GM18511 (cell line): ENCODE measurements at regions not wholly inside any gene's neighbourhood (a gene's known extent, or its start where the extent isn't known, plus 50 kb on each side); places are given as distances from the start of the nearest gene placed in this dataset.
"Not testable (repeated sequence)": the region's sequence is repeated elsewhere in the genome, so short reads cannot be mapped to it uniquely, and the experiment has no call there.

Experiments used
- ATAC-seq: cut with Tn5 transposase; IDR thresholded peaks from one replicate; pipeline ENCODE4 v1.9.1; 2021; ENCODE audit warnings: mild to moderate bottlenecking, moderate library complexity; ENCODE audit not compliant: unreplicated experiment

DNA sequence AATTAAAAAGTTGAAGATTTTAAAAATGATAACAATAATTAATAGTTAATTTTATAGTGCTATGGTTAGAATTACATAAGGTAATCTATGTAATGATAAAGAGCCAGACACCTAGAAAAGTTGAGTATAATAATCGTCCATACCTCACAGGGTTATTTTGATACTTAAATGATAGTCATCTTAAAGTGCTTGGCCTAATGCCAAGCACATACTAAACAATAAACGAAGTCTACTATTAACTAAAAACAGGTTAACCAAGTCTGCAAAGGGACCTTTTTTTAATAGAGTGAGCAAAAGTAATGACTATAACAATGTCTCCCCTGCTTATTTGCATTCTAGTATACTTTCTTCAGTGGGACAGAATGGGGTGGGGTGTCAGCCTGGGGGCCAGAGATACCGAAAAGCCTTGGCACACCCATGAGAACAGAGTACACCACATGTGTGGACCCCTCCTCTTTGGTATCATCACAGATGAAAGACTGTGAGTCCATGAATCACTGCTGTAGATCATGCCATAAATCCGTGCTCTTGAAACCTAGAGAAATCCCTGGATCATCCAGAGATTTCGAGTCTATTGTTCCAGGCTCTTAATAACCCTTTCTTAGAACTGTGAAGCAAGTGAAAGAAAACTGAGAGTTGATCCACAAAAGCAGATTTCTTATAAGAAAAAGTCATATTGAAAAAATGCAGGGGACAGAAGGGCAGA, 249.5 kb downstream of the PRELID2 start:
- ATAC-seq = no peak

DNA sequence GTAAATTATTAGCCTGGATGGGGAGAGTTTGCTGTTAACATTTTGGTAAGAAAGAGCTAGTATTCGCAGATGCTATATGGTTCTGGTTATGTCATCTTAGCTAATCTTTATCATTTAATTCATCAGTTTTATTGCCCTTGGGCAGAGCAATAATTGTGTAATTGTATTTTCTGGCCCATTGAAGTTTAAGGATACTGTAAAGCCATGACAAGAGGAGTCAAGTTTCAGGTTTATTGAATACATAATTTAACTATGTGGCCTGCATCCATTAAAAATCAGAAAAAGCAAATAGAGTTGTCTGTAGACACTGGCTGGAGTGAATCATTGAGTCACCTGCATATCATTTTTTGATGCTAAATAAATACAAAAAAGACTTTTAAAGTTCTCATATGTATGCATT, 255.8 kb downstream of the PRELID2 start:
- no peak for ATAC-seq

DNA sequence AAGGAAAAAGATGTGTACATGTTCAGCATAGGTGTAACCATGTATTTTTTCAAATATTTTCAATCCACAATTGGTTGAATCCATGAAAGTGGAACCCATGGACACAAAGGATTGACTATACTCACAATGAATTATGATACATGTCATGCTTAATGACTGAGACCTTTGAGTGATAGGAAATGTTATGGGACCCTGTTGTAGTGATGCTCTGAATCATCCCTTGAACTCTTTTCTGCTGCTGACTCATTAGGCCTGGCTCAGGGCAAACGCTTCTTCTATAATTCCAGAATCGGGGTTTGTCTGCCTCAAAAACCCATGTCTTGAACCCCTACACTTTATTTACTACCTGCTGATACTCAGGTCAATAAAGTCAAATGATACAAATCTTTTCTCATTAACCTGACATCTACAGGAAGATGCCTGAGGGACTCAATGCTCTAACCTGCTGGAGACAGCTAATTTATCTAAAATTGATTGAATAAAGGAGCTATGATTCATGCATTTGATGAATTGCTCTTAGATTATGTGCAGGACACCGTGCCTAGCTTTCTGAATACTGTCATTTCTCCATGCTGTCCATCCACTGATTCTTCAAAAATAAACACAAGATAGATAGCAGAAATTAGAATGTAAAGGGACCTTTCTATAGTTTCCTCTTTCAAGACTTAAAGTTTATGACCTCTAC, 260.1 kb downstream of the PRELID2 start:
- no peak for ATAC-seq

DNA sequence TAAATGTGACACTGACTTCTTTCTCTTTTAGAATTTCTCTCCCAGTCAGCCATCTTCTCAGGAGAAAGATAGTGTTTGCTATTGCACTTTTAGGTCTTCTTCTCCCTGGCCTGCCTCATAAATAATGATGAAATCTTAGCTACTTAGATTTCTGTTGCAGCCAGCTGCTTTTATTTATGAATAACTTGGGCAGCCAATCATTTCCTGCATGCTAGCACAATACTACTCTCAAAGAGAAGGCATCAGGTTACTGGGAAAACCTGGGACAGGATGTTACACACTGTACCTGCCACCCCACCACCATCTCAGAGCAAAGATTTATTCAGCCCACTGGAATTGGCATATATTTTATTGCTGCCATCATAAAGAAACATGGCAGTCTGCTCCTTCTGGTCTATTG, 266.6 kb downstream of the PRELID2 start:
- ATAC-seq = no peak

DNA sequence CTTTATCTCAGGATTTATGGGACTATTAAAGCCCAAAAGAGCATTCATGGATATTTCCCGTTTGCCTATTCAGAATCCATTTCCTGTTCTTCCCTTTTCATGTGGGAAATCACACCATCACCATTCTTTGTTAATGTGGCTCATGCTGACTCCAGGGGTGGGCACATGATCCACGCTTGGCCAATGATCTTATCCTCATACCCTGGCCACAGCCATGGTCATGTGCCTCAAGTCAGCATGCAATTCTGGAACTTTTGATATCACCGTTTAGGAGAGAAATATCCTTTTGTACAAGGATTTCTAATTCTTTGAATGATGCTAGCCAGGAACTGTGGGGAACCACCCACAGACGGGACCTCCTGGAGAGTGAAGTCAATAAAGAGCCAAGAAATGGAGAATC, 272.2 kb downstream of the PRELID2 start:
- ATAC-seq = no peak

DNA sequence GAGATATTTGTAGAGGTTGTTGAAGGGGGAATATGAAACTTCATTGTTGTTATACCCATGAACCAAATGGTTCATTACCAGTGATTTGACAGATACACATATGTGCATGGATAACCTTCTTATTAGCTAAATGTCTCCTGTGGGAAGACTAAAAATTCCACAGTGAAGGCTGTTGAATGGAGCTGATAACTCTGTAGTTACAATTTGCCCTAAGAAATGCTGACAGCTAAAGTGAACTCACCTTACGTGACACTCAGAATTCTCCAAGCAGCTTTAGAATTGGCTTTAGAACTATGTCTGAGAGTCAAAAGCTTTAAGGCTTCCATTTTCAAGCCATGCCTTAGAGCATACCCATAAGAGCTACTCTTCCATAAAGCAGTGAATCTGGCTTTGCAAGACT, 276.9 kb downstream of the PRELID2 start:
- ATAC-seq = no peak

DNA sequence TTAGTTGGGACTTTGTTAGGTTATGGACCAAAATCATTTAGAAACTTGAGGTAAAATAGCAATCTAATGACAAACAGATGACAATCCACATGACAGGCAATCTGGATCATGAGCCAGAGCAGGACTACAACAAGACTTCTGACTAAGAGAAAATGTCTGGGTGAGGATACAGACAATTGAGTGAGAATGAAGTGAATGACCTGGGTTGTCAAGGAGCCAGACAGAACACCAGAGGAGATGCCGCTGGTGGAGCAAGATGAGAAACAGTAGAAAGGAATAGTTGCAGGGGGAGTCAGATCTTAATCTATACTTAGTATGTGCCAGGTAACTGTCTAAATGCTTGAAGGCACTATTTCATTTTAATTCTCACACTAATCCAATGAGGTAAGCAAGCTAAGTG, 277.8 kb downstream of the PRELID2 start:
- no peak for ATAC-seq

DNA sequence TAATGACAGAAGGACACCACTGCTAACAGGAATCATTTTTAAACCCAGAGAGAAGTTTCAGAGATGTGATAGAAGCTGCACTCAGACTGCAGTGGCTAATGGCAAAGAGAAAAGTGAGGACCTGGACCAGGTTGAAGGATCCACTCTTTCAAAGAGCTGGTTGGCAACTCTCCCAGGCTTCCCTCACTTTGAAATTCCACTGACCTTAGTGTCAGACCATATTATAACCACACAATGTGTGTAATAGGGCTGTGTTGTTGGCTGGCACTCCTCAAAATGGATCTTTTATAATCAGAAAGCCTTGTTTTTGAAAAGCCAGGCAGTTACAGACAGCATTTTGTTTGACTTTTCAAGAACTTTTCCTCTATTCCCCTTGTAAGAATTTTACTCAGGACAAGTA, 280.7 kb downstream of the PRELID2 start:
- no peak for ATAC-seq

DNA sequence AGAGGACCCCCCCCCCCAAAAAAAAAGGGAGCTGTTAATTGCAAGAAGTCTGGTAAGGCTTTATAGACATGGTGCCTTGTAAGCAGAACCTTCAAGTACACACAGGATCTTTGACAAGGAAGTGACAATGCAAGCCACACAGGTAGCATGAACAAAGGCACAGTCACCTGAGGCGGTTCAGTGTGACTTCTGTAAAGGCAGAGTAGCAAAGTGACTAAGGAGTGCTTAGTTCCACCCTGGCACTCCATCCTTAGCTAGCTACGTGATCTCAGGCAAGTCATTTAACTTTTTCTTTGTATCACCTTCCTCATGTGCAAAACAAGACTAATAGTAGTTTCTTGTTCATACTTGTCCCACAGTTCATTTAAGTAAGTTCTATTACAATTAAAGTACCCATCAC, 282.0 kb downstream of the PRELID2 start:
- ATAC-seq = no peak

DNA sequence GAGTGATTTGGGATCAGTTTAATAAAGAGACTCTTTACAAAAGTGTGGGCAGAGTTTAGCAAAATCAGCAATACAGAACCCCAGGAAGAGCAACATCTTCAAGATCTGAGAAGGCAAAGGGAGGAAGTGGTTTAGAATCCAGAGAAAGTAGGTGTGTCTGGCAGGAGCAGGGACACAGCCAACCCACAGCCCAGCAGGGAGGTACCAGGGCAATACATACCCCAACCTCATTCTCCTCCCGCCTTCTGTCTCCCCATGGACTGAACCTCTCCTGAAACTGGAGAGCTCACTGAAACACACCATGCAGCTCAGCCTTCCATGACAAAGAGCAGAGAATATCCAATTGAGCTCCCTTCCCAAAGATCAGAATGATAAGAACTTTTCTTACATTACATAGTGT, 283.4 kb downstream of the PRELID2 start:
- ATAC-seq = no peak

DNA sequence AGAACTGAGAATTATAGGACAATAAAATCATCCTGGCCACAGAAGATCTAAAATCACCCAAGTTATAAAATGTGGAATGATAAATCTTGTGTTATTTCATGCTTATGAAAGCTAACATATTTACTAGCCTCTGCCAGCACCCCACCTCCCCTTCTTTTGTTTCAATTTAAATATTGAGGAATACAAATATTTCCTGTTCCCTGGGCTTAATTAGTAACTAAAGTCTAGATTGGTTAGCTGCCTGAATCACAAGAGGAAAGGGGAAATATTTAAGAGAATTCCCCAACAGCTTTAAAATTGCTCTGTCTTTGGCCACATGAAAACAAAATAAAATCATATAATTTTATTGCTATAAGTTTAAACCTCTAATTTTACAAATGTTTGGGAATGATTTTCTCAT, 287.0 kb downstream of the PRELID2 start:
- no peak for ATAC-seq

DNA sequence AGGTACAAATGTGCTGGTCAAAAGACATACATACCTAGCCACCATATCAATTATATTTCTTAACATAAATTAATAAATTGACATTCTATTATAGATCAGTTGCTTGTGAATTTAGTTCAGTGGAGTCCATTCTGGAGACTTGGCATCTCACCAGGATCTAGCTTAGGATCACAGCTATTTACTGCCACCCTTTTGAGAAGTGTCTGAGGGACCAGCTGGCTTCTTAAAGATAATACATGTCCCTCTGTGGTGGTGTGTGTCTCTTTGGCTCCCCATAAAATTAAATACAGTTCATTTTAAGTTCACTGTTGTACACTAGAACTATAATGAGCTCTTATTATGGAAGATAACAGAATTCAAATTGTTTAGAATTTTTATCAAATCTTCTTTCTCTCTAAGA, 290.7 kb downstream of the PRELID2 start:
- ATAC-seq = no peak

DNA sequence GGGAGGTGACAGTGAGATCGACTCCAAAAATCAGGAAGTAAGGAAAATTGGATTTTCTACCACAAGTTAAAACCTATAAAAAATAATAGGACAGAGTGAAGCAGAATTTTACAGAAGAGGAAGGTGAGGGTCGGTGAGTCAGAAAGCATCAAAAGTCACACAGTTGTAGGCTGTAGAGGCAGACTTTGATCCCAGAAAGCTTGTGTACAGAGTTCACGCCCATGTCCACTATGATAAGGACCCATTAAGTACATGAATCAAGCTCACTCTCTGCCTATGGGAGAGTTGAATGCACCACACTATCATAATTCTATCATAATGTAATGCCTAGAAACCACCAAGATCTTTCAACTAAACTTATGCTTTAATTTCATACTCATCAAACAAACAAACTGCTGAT, 291.2 kb downstream of the PRELID2 start:
- no peak for ATAC-seq

DNA sequence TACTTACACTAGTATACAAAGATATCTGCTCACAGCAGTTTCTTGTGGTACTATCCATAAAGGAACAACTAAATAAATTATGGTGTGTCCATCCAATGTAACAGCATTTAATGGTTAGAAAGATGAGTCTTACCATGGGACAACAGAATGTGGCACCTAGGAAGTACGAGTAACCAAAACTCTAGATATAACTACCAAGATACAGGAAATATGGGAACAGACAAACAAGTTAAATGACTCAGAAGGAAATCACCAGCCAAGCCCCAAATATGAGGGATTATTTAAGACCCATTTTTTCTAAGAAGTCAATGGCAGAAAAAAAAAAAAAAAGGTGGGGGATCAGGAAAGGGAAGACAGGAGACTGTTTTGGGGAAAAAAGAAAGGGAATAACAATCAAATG, 294.8 kb downstream of the PRELID2 start:
- ATAC-seq = no peak

DNA sequence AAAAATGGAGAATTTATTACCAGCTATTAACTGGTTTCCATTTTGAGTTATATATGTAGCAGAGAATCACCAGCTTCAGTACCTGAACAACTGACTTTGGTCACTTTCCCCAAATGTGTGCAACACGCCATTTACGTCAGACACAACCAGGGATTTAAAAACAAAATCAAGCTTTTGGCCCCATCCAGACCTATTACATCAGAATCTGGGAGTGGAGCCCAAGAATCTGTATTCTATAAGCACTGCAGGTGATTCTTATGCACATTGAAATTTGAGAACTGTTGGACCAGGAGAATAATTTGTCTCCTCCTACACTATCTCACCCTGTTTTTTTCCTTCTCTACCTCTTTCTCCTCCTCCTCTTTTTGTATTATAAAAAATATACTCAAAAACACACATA, 295.9 kb downstream of the PRELID2 start:
- ATAC-seq = no peak

DNA sequence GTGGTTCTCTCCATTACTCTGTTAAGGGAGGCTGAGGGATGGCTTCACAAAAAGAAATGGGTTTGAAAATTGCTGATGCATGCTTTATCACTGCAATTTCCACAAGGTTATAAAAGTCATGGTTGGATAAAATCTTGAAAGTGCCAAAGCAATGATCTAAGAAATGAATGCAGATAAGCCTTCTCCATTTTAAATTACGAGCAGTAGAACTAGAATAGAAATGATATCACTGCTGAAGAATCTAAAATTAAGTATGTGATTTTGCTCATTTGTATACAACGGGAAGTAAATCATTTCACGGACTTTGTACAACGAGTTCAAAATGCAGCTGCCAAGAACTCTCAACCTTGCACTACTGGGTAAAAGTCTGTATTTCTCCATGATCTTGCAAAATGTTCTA, 299.0 kb downstream of the PRELID2 start:
- ATAC-seq = no peak

DNA sequence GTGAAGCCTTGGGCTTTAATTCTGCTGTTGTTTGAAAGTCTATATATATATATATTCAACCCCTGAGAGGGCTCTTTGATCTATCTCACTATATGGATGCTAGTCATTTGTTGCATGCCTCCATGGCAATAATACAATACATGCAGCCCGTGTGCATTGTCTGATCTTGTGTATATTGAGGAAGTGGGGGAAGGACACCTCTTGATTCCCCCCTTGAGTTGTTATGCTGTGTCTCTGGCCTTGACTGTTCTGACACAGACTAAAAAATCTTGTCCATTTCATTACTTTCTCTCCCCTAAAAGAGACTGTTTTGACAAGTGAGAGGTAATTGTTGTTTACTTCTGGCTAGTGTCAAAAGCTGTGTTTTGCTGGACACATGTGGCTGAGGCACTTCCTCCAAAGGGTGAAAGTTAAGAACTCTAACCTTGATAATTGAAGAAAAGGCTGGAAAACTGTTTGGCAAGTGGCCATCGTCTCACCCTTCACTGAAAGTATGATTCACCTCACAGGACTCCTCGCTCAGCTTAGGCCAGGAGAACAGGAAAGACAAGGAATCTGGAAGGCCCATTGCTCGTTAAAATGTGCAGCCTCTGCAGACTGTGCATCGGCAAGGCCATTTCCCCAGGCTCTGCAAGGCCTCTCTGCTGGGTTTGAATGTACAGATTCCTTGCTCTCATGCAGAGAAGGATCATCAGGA, 304.0 kb downstream of the PRELID2 start:
- no peak for ATAC-seq

DNA sequence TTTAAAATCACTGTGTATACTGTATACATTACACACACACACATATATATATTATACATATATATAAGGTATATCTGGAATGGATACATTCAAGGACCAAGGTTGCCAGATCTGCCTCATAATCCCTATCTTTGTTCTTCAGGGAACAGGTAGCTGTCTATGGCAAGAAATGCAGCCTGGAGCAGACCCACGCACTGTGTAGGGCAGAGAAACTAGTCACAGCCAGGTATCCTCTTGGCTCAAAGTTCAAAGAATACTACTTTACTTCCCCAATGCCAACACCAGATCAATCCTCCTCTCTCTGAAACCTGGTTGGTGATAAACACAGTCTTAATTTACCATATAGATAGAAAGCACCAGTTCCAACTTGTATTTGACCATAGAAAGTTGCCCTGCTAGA, 313.6 kb downstream of the PRELID2 start:
- no peak for ATAC-seq

DNA sequence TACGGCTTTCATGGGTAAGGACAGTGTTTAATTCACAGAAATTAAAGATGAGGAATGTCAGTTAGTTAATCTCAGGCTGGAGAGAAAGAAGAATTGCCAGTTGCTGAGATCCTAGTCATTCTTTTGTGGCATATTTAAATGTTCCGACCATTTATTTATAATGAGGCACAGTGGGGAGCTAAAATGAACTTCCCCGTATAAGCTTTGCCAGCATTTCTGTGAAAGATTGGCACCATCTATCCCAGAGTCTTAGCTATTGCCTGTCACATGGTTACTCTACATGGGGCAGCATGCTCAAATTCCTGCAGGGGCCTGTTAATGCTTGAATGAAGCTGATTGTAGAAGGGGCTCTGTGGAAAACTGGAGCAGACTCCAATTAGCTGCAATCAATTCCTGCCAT, 314.1 kb downstream of the PRELID2 start:
- ATAC-seq = no peak

DNA sequence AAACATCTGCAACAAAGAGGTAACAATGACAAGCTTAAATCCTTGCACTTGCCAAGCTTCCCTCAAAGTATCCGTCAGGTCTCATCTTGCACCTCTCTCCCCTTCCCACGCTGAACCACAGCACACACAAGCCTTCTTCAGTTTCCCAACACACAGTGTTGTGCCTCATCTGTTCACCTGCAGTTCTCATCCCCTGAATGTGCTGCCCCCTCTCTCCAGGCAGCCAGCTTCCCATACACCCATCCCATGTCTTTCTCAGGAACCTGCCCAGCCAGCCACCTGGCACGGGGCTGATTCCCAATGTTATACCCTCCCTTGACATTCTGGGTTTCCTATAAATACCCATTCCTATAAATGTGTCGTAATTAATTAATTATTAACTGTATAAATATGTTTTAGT, 314.8 kb downstream of the PRELID2 start:
- no peak for ATAC-seq

DNA sequence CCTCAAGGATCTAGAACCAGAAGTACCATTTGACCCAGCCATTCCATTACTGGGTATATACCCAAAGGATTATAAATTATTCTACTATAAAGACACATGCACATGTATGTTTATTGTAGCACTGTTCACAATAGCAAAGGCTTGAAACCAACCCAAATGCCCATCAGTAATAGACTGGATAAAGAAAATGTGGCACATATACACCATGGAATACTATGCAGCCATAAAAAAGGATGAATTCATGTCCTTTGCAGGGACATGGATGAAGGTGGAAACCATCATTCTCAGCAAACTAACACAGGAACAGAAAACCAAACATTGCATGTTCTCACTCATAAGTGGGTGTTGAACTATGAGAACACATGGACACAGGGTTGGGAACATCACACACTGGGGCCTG, 317.6 kb downstream of the PRELID2 start:
- ATAC-seq = not testable (repeated sequence)

DNA sequence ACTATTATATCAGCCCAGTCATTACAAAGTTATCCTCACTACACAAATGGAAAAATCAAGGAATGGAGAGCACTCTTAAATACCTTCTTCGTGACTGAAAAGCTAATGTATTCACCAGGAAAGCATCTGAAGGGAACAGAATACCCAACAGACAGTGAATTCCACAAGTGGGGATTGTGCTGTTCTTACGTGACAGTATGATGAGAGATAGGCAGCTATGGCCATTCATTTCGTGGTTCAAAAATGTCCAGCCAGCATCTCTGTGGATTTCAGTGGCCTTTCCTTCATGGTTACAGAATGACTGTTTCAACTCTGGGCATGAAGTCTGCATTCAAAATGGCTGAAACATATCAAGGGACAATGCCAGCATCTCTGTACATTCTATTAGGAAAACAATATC, 323.8 kb downstream of the PRELID2 start:
- no peak for ATAC-seq
